Thyroid gland (tissue), 4 donors: ENCODE measurements at regions not wholly inside any gene's neighbourhood (a gene's known extent, or its start where the extent isn't known, plus 50 kb on each side); places are given as distances from the start of the nearest gene placed in this dataset.

Source experiments
- DNase-seq, 2 donors: peaks; one replicate each; pipeline ENCODE4 v3.0.0-alpha.2; 2019
- H3K27ac ChIP-seq, 3 donors: fragments of 200-600 bp; sonication (generic); 1 replicate in 2 of 3; 2 replicates in 1 of 3; pipeline ENCODE4 v1.5.1; 2016 to 2019; ENCODE audit warnings: mild to moderate bottlenecking in 1 of 3, moderate library complexity in 1 of 3
- H3K27me3 ChIP-seq: fragments of 200-600 bp; sonication (generic); one replicate; pipeline ENCODE4 v1.5.1; 2019
- H3K36me3 ChIP-seq, 2 donors: fragments of 200-600 bp; sonication (generic); one replicate each; pipeline ENCODE4 v1.5.1; 2016 to 2019
- H3K4me1 ChIP-seq, 2 donors: fragments of 200-600 bp; sonication (generic); one replicate each; pipeline ENCODE4 v1.5.1; 2017 to 2019
- H3K4me3 ChIP-seq, 3 donors: fragments of 200-600 bp; sonication (generic); replicated peaks in 1 of 3; 1 replicate in 2 of 3; 2 replicates in 1 of 3; pipeline ENCODE4 v1.5.1; 2016; ENCODE audit warnings: mild to moderate bottlenecking in 1 of 3
- H3K9me3 ChIP-seq: fragments of 200-600 bp; sonication (generic); one replicate; pipeline ENCODE4 v1.5.1; 2017
- CTCF ChIP-seq, 6 experiments: fragments of 200-600 bp in 3 of 6; fragments of 450-650 bp in 3 of 6; sonication (generic) in 3 of 6; IDR thresholded peaks; one replicate each; pipeline ENCODE4 v1.5.1; 2016 to 2019; ENCODE audit warnings: antibody characterized with exemption in 6 of 6, mild to moderate bottlenecking in 2 of 6, inconsistent platforms in 1 of 6, moderate library complexity in 1 of 6
- POLR2A ChIP-seq, 2 donors: fragments of 450-650 bp; IDR thresholded peaks; one replicate each; pipeline ENCODE4 v1.6.1; 2017; ENCODE audit warnings: antibody characterized with exemption in 2 of 2, mild to moderate bottlenecking in 2 of 2, moderate library complexity in 1 of 2
- WGBS, 2 donors: methylation state at CpG; one replicate each; pipeline ENCODE4 v1.1.5; 2017; 5-methylcytosine and 5-hydroxymethylcytosine counted together
- intact Hi-C: fragments of 100-400 bp; cut with DNase I; formaldehyde crosslinking; loops from one replicate; pipeline ENCODE4 v1.15.1; 2023

- Histone ChIP-seq H3K36me3 (no peaks in the 10 kb centered on the region), H3K4me1 (peaks cover 14 to 29% of the 10 kb centered on the region in 2 donors), H3K9me3 (no peaks in the 10 kb centered on the region), H3K27ac (peak overlapping the region in 2 of 3 donors; percentile 6 to 44), H3K27me3 (no peaks in the 10 kb centered on the region), H3K4me3 (no peak overlapping the region)
- DNase-seq: peak; percentile 72 to 73
- no peak for TF ChIP-seq POLR2A (IDR thresholded peaks at IDR 0.05)
- TF ChIP-seq CTCF (IDR thresholded peaks at IDR 0.05): no peak
- intact Hi-C loops: no loop called here
- WGBS, 2 donors: 21 to 26% methylated on average over 4 of the region's 4 CpGs
These were observed 399.0 kb downstream of the LRRC70 start for GRCh38 chr5:62977661-62978060.

GRCh38 chr5:62974623-62975022 is 396.0 kb downstream of the LRRC70 start:
- Histone ChIP-seq H3K27ac (peak overlapping the region; percentile 84 to 92 (median 90)), H3K36me3 (no peaks in the 10 kb centered on the region), H3K4me3 (no peak overlapping the region), H3K4me1 (peaks cover 14 to 36% of the 10 kb centered on the region in 2 donors), H3K9me3 (no peaks in the 10 kb centered on the region), H3K27me3 (no peaks in the 10 kb centered on the region)
- intact Hi-C loops: no loop called here
- WGBS, 2 donors: 12 to 19% methylated on average over 3 of the region's 3 CpGs
- DNase-seq: peak; percentile 11 to 26
- peak in 1 of 2 donors; percentile 25 for TF ChIP-seq POLR2A (IDR thresholded peaks at IDR 0.05)
- TF ChIP-seq CTCF (IDR thresholded peaks at IDR 0.05): no peak

- intact Hi-C loops: no loop called here
- no peak overlapping the region for H3K4me3 ChIP-seq
These were observed 390.9 kb downstream of the LRRC70 start for GRCh38 chr5:62969409-62970120.

GRCh38 chr5:62964428-62964827 is 385.8 kb downstream of the LRRC70 start:
- intact Hi-C loops: no loop called here

More at GRCh38 chr5:62969409-62970120, 390.9 kb downstream of the LRRC70 start:
- peak overlapping the region; percentile 46 to 77 (median 56) for H3K27ac ChIP-seq
- 76 to 82% methylated on average over 10 of the region's 10 CpGs for WGBS, 2 donors
- no peak for TF ChIP-seq CTCF (IDR thresholded peaks at IDR 0.05)
- TF ChIP-seq POLR2A (IDR thresholded peaks at IDR 0.05): no peak
- H3K36me3 ChIP-seq: no peaks in the 10 kb centered on the region
- peak; percentile 57 to 75 for DNase-seq
- H3K4me1 ChIP-seq: peaks cover 9 to 27% of the 10 kb centered on the region in 2 donors
- no peaks in the 10 kb centered on the region for H3K9me3 ChIP-seq
- H3K27me3 ChIP-seq: no peaks in the 10 kb centered on the region

More at GRCh38 chr5:62964428-62964827, 385.8 kb downstream of the LRRC70 start:
- Histone ChIP-seq H3K36me3 (no peaks in the 10 kb centered on the region), H3K27me3 (no peaks in the 10 kb centered on the region), H3K27ac (no peak overlapping the region), H3K9me3 (no peaks in the 10 kb centered on the region), H3K4me1 (peaks cover 0 to 5% of the 10 kb centered on the region in 2 donors), H3K4me3 (no peak overlapping the region)
- TF ChIP-seq POLR2A (IDR thresholded peaks at IDR 0.05) (no peak), CTCF (IDR thresholded peaks at IDR 0.05) (no peak)
- no peak for DNase-seq
